Mesenchymal stem cell (in vitro differentiated cells and primary cell): ENCODE measurements at regions not wholly inside any gene's neighbourhood (a gene's known extent, or its start where the extent isn't known, plus 50 kb on each side); places are given as distances from the start of the nearest gene placed in this dataset.

Experiments
- DNase-seq: peaks from one replicate; pipeline ENCODE4 v3.0.0-alpha.2; 2013
- H2AFZ ChIP-seq: one replicate; pipeline ENCODE4 v1.6.1; 2013; ENCODE audit warnings: low read depth, mild to moderate bottlenecking, control low read depth, inconsistent platforms, low read length, moderate library complexity
- H2AK5ac ChIP-seq: 2 replicates; pipeline ENCODE4 v1.6.1; 2013; ENCODE audit warnings: low read length, moderate library complexity, mild to moderate bottlenecking, inconsistent platforms; ENCODE audit not compliant: severe bottlenecking
- H2BK120ac ChIP-seq: one replicate; pipeline ENCODE4 v1.6.1; 2013; ENCODE audit warnings: low read depth, mild to moderate bottlenecking, inconsistent platforms, low read length, moderate library complexity
- H2BK12ac ChIP-seq, 2 experiments: one replicate each; pipeline ENCODE4 v1.6.1; 2013; ENCODE audit warnings: inconsistent platforms in 2 of 2, low read length in 2 of 2, mild to moderate bottlenecking in 2 of 2, moderate library complexity in 2 of 2, control low read depth in 1 of 2
- H2BK15ac ChIP-seq: one replicate; pipeline ENCODE4 v1.6.1; 2013; ENCODE audit warnings: mild to moderate bottlenecking, low read depth, inconsistent platforms; ENCODE audit not compliant: poor library complexity, severe bottlenecking
- H2BK5ac ChIP-seq: 2 replicates; pipeline ENCODE4 v1.6.1; 2013; ENCODE audit warnings: low read depth, mild to moderate bottlenecking, low read length, control low read depth, inconsistent platforms; ENCODE audit not compliant: poor library complexity, severe bottlenecking
- H3K14ac ChIP-seq, 2 experiments: one replicate each; pipeline ENCODE4 v1.6.1; 2013; ENCODE audit warnings: inconsistent platforms in 2 of 2, low read length in 2 of 2, control low read depth in 1 of 2, mild to moderate bottlenecking in 1 of 2, moderate library complexity in 1 of 2
- H3K18ac ChIP-seq, 2 experiments: one replicate each; pipeline ENCODE4 v1.6.1; 2013; ENCODE audit warnings: inconsistent platforms in 2 of 2, low read length in 2 of 2, control low read depth in 1 of 2, low read depth in 1 of 2, mild to moderate bottlenecking in 1 of 2
- H3K23ac ChIP-seq, 2 experiments: one replicate each; pipeline ENCODE4 v1.6.1; 2013; ENCODE audit warnings: inconsistent platforms in 2 of 2, low read length in 2 of 2, mild to moderate bottlenecking in 2 of 2, moderate library complexity in 2 of 2, control low read depth in 1 of 2
- H3K27ac ChIP-seq: 2 replicates; pipeline ENCODE4 v1.5.1; 2013; ENCODE audit warnings: mild to moderate bottlenecking, moderate library complexity, low read length, control low read depth, inconsistent platforms; ENCODE audit not compliant: poor library complexity, severe bottlenecking
- H3K27me3 ChIP-seq, 2 experiments: 2 replicates each; pipeline versions ENCODE4 v1.6.1 to v1.7.0; 2013; ENCODE audit warnings: low read length in 2 of 2, mild to moderate bottlenecking in 2 of 2, moderate library complexity in 2 of 2, control low read depth in 1 of 2, inconsistent platforms in 1 of 2; ENCODE audit not compliant: control insufficient read depth in 1 of 2, insufficient read depth in 1 of 2
- H3K36me3 ChIP-seq, 2 experiments: 2 replicates each; pipeline versions ENCODE4 v1.6.1 to v1.7.0; 2013; ENCODE audit warnings: low read length in 2 of 2, control low read depth in 1 of 2, inconsistent platforms in 1 of 2, low read depth in 1 of 2, mild to moderate bottlenecking in 1 of 2; ENCODE audit not compliant: insufficient read depth in 2 of 2, control insufficient read depth in 1 of 2
- H3K4ac ChIP-seq, 2 experiments: one replicate each; pipeline ENCODE4 v1.6.1; 2013; ENCODE audit warnings: inconsistent platforms in 2 of 2, low read length in 2 of 2, mild to moderate bottlenecking in 2 of 2, moderate library complexity in 2 of 2, control low read depth in 1 of 2, low read depth in 1 of 2
- H3K4me1 ChIP-seq: 2 replicates; pipeline ENCODE4 v1.6.1; 2013; ENCODE audit warnings: low read depth, low read length, control low read depth; ENCODE audit not compliant: control insufficient read depth, insufficient read depth
- H3K4me2 ChIP-seq: 2 replicates; pipeline ENCODE4 v1.6.1; 2013; ENCODE audit warnings: low read length, mild to moderate bottlenecking, inconsistent platforms; ENCODE audit not compliant: poor library complexity, severe bottlenecking
- H3K4me3 ChIP-seq, 2 experiments: 2 replicates each; pipeline versions ENCODE4 v1.5.1 to v1.7.0; 2013; ENCODE audit warnings: low read length in 2 of 2, mild to moderate bottlenecking in 2 of 2, control low read depth in 1 of 2, low read depth in 1 of 2; ENCODE audit not compliant: insufficient read depth in 1 of 2
- H3K79me1 ChIP-seq: replicated peaks from 2 replicates; pipeline ENCODE4 v1.6.1; 2013; ENCODE audit warnings: mild to moderate bottlenecking, control low read depth, low read length, inconsistent platforms; ENCODE audit not compliant: poor library complexity, severe bottlenecking
- H3K9ac ChIP-seq: 2 replicates; pipeline ENCODE4 v1.7.0; 2013; ENCODE audit warnings: mild to moderate bottlenecking, low read length, moderate library complexity
- H3K9me3 ChIP-seq: 2 replicates; pipeline ENCODE4 v1.7.0; 2013; ENCODE audit warnings: mild to moderate bottlenecking, low read length; ENCODE audit not compliant: control insufficient read depth
- H4K8ac ChIP-seq: one replicate; pipeline ENCODE4 v1.6.1; 2013; ENCODE audit warnings: inconsistent platforms, mild to moderate bottlenecking, low read length, moderate library complexity
- H4K91ac ChIP-seq: one replicate; pipeline ENCODE4 v1.6.1; 2013; ENCODE audit warnings: mild to moderate bottlenecking, low read length, inconsistent platforms
- whole genome bisulfite sequencing: methylation state at CpG from one replicate; pipeline ENCODE4 v1.1.7; 2013; ENCODE audit warnings: mixed read lengths; 5-methylcytosine and 5-hydroxymethylcytosine counted together

- no peak overlapping the region for H3K27ac ChIP-seq
- H3K18ac ChIP-seq: peak overlapping the region in 1 of 2 experiments; percentile 29
- H3K27me3 ChIP-seq: peaks cover 3 to 15% of the 10 kb centered on the region in 2 experiments
- 71% methylated on average over 3 of the region's 3 CpGs for WGBS
- no peak overlapping the region for H3K4me2 ChIP-seq
- H3K79me1 ChIP-seq: no peaks in the 10 kb centered on the region
- no peak overlapping the region for H2BK5ac ChIP-seq
- H2BK15ac ChIP-seq: no peak overlapping the region
- H3K36me3 ChIP-seq: no peaks in the 10 kb centered on the region
- H3K4ac ChIP-seq: no peak overlapping the region
- H3K14ac ChIP-seq: no peak overlapping the region
- H2BK120ac ChIP-seq: no peak overlapping the region
- DNase-seq: no peak
- no peak overlapping the region for H4K91ac ChIP-seq
- no peaks in the 10 kb centered on the region for H3K9me3 ChIP-seq
- H3K4me1 ChIP-seq: peaks cover 9% of the 10 kb centered on the region
- no peak overlapping the region for H4K8ac ChIP-seq
- no peak overlapping the region for H3K9ac ChIP-seq
- no peak overlapping the region for H2AK5ac ChIP-seq
- H2AFZ ChIP-seq: no peak overlapping the region
- no peak overlapping the region for H3K4me3 ChIP-seq
- no peak overlapping the region for H3K23ac ChIP-seq
- no peak overlapping the region for H2BK12ac ChIP-seq
Observed at GRCh38 chr12:94790370-94790769, 140.0 kb upstream of the TMCC3 start.

GRCh38 chr12:94789510-94790225 lies 139.3 kb upstream of the TMCC3 start:
- peaks cover 7% of the 10 kb centered on the region for H3K4me1 ChIP-seq
- no peak for DNase-seq
- no peak overlapping the region for H3K14ac ChIP-seq
- no peak overlapping the region for H2AFZ ChIP-seq
- H3K27me3 ChIP-seq: peaks cover 3 to 15% of the 10 kb centered on the region in 2 experiments
- no peak overlapping the region for H3K18ac ChIP-seq
- no peak overlapping the region for H3K9ac ChIP-seq
- no peak overlapping the region for H3K27ac ChIP-seq
- no peak overlapping the region for H2BK120ac ChIP-seq
- no peak overlapping the region for H4K91ac ChIP-seq
- H3K4ac ChIP-seq: no peak overlapping the region
- no peak overlapping the region for H3K4me2 ChIP-seq
- no peak overlapping the region for H2BK15ac ChIP-seq
- no peak overlapping the region for H2BK5ac ChIP-seq
- no peak overlapping the region for H2AK5ac ChIP-seq
- no peak overlapping the region for H4K8ac ChIP-seq
- no peaks in the 10 kb centered on the region for H3K79me1 ChIP-seq
- no peaks in the 10 kb centered on the region for H3K36me3 ChIP-seq
- 77% methylated on average over 3 of the region's 3 CpGs for WGBS
- no peak overlapping the region for H3K23ac ChIP-seq
- H3K9me3 ChIP-seq: no peaks in the 10 kb centered on the region
- H3K4me3 ChIP-seq: no peak overlapping the region
- no peak overlapping the region for H2BK12ac ChIP-seq

GRCh38 chr12:94788298-94788697 lies 137.9 kb upstream of the TMCC3 start:
- H3K9me3 ChIP-seq: no peaks in the 10 kb centered on the region
- no peak overlapping the region for H3K23ac ChIP-seq
- no peak overlapping the region for H2AFZ ChIP-seq
- H4K91ac ChIP-seq: no peak overlapping the region
- H3K4me3 ChIP-seq: no peak overlapping the region
- DNase-seq: no peak
- no peak overlapping the region for H2BK12ac ChIP-seq
- no peak overlapping the region for H3K9ac ChIP-seq
- no peak overlapping the region for H4K8ac ChIP-seq
- peaks cover 7% of the 10 kb centered on the region for H3K4me1 ChIP-seq
- peaks cover 3 to 15% of the 10 kb centered on the region in 2 experiments for H3K27me3 ChIP-seq
- no peak overlapping the region for H2AK5ac ChIP-seq
- WGBS: 75% methylated on average over 1 of the region's 2 CpGs
- no peak overlapping the region for H3K4ac ChIP-seq
- H3K79me1 ChIP-seq: no peaks in the 10 kb centered on the region
- no peak overlapping the region for H3K14ac ChIP-seq
- H3K27ac ChIP-seq: no peak overlapping the region
- H2BK15ac ChIP-seq: no peak overlapping the region
- no peak overlapping the region for H3K18ac ChIP-seq
- H2BK5ac ChIP-seq: no peak overlapping the region
- H2BK120ac ChIP-seq: no peak overlapping the region
- H3K4me2 ChIP-seq: no peak overlapping the region
- no peaks in the 10 kb centered on the region for H3K36me3 ChIP-seq

GRCh38 chr12:94786906-94787305 lies 136.5 kb upstream of the TMCC3 start:
- H3K4me1 ChIP-seq: no peaks in the 10 kb centered on the region
- H2BK5ac ChIP-seq: no peak overlapping the region
- no peak overlapping the region for H2AFZ ChIP-seq
- H3K36me3 ChIP-seq: no peaks in the 10 kb centered on the region
- no peak overlapping the region for H3K23ac ChIP-seq
- no peak overlapping the region for H2BK12ac ChIP-seq
- no peak overlapping the region for H4K8ac ChIP-seq
- H3K79me1 ChIP-seq: no peaks in the 10 kb centered on the region
- H3K18ac ChIP-seq: no peak overlapping the region
- WGBS: 92% methylated on average over 6 of the region's 6 CpGs
- no peaks in the 10 kb centered on the region for H3K9me3 ChIP-seq
- no peak overlapping the region for H3K27ac ChIP-seq
- H2AK5ac ChIP-seq: no peak overlapping the region
- H3K4me3 ChIP-seq: no peak overlapping the region
- H3K9ac ChIP-seq: no peak overlapping the region
- H3K4ac ChIP-seq: no peak overlapping the region
- H3K4me2 ChIP-seq: no peak overlapping the region
- no peak overlapping the region for H3K14ac ChIP-seq
- no peak overlapping the region for H2BK120ac ChIP-seq
- no peak overlapping the region for H4K91ac ChIP-seq
- H2BK15ac ChIP-seq: no peak overlapping the region
- peaks cover 3 to 15% of the 10 kb centered on the region in 2 experiments for H3K27me3 ChIP-seq
- DNase-seq: no peak
